ENCODE measurements at regions not wholly inside any gene's neighbourhood (a gene's known extent, or its start where the extent isn't known, plus 50 kb on each side); places are given as distances from the start of the nearest gene placed in this dataset.

DNA sequence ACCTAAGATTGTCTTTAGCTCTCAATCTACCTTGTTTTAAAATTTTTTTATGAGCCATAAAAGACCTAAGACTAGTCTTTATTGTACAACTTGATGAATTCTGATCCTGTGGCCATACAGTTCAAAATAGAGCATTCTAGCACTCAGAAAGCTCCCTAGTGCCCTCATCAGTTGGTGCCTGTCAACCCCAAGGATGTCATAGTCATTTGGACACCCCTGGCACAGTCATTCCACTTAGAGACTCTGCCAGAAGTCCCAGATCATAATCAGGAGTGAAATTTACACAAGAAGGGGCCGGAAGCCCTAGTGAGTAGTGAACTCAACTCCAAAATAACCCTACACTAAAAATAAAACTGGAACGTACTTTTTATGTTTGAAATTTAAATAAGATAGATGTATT is 80.0 kb upstream of the INSIG1 start:
- H3K4me1 ChIP-seq, result no peaks in the 10 kb centered on the region
- H3K4me3 ChIP-seq, result no peak overlapping the region
- TF ChIP-seq, protein P1, sequence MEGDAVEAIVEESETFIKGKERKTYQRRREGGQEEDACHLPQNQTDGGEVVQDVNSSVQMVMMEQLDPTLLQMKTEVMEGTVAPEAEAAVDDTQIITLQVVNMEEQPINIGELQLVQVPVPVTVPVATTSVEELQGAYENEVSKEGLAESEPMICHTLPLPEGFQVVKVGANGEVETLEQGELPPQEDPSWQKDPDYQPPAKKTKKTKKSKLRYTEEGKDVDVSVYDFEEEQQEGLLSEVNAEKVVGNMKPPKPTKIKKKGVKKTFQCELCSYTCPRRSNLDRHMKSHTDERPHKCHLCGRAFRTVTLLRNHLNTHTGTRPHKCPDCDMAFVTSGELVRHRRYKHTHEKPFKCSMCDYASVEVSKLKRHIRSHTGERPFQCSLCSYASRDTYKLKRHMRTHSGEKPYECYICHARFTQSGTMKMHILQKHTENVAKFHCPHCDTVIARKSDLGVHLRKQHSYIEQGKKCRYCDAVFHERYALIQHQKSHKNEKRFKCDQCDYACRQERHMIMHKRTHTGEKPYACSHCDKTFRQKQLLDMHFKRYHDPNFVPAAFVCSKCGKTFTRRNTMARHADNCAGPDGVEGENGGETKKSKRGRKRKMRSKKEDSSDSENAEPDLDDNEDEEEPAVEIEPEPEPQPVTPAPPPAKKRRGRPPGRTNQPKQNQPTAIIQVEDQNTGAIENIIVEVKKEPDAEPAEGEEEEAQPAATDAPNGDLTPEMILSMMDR (IDR thresholded peaks at IDR 0.05), result no peak
- H3K27me3 ChIP-seq, result no peaks in the 10 kb centered on the region
- no peak for DNase-seq (ENCODE audit: low spot score)
- no peak overlapping the region for H3K27ac ChIP-seq
- no peaks in the 10 kb centered on the region for H3K36me3 ChIP-seq
- H3K9me3 ChIP-seq, result no peaks in the 10 kb centered on the region

DNA sequence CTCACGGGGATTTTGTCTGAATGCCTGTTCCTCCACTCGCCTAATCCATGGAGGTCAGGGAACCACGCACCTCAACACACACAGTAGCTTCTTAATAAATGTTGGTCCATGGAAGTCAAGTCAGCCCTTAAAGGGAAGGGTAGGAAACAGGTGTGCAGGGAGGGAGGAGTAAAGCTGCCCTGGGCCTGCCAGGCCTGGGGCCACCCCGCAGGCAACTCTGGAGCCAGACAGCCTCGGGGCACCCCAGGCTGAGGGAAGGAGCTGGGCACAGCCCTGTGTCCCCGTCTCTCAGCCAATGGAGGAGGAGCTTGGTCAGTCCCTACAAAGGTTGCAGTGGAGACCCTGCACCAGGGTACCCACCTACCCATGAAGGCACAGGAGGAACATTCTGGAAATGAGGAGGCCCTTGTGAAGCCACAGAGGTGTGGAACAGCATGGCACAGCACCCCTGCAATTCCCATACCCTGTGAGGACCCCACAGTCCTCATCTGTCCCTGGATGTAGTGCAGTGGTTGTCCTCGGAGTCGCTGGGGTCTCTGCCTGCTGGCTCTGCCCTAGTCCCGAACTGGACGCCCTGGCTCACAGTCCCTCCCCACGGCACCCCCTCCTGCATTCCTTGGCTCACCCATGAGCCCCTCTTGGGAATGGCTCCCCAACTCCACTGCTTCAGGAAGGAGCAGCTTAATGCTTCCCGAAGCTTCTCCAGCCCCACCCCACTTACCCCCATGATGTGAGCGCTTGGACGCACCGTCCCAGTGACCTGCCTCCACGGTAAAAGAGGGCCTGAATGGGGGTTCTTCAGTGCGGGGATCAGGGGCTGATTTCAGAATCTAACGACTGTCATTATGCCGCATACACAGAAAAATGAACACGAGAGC is 79.2 kb upstream of the INSIG1 start:
- DNase-seq (ENCODE audit: low spot score), result no peak
- Histone ChIP-seq H3K36me3 (no peaks in the 10 kb centered on the region), H3K9me3 (no peaks in the 10 kb centered on the region), H3K27me3 (no peaks in the 10 kb centered on the region), H3K4me1 (no peaks in the 10 kb centered on the region), H3K27ac (no peak overlapping the region), H3K4me3 (no peak overlapping the region)
- TF ChIP-seq, protein P1 (IDR thresholded peaks at IDR 0.05), result no peak

DNA sequence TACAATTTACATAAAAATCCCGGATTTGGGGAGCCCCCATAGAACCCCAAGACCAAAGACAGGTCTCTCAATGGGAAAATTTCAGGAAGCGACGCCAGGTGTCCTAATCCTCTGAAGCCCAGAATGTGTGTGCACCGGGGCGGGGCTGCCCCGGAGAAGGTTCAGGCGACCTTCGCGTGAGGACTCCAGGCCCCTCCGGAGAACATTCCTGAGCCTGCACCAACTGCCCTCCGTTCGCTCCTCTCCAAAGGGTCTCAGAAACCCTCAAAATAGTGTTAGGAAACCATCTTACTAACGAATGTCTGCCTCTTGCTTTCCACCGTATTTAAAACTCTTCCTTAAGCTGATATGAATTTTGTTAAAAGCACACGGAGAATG is 78.5 kb upstream of the INSIG1 start:
- Histone ChIP-seq H3K27ac (no peak overlapping the region), H3K9me3 (no peaks in the 10 kb centered on the region), H3K4me3 (no peak overlapping the region), H3K36me3 (no peaks in the 10 kb centered on the region), H3K27me3 (no peaks in the 10 kb centered on the region), H3K4me1 (no peaks in the 10 kb centered on the region)
- no peak for DNase-seq (ENCODE audit: low spot score)
- TF ChIP-seq, protein P1 (IDR thresholded peaks at IDR 0.05), result no peak

DNA sequence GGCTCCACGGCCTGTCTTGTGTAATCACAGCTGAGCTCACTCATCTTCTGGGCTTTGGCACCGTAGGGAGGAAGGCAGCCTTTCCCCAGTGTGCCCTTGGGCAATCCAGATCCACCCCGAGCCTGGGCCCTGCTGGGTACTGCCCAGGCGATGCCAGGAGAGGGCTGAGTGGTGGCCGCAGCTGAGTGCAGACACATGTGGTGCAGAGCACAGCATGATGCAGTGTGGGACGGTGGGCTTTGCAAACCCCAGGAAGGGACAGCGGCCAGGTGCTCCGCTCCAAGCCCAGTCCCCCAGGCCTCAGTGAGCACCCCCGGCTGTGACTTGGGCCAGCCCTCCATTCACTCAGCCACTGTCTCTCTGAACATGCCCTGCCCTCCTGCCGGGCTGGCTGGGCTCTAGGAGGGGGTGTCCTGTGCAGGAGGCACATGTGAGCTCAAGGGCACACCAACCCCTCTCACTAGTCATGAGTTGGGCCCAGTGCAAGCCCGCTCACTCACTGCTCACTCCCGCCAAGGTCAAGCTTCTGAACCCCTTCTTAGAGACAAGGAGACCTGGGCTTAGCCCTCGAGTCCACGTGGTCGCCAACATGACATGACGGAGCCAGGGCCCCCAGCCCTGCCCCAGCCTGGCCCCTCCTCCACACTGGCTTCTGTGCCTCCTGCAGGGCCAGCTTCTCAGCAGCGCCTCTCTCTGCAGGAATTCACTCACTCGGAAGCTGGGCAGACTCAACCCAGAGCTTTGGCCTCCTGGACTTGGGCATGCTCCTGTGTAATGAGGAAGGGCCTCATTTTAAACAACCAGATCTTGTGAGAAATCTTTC is 77.5 kb upstream of the INSIG1 start:
- Histone ChIP-seq H3K36me3 (no peaks in the 10 kb centered on the region), H3K27ac (no peak overlapping the region), H3K27me3 (no peaks in the 10 kb centered on the region), H3K9me3 (no peaks in the 10 kb centered on the region), H3K4me1 (no peaks in the 10 kb centered on the region), H3K4me3 (no peak overlapping the region)
- TF ChIP-seq, protein P1 (IDR thresholded peaks at IDR 0.05), result no peak
- no peak for DNase-seq (ENCODE audit: low spot score)

DNA sequence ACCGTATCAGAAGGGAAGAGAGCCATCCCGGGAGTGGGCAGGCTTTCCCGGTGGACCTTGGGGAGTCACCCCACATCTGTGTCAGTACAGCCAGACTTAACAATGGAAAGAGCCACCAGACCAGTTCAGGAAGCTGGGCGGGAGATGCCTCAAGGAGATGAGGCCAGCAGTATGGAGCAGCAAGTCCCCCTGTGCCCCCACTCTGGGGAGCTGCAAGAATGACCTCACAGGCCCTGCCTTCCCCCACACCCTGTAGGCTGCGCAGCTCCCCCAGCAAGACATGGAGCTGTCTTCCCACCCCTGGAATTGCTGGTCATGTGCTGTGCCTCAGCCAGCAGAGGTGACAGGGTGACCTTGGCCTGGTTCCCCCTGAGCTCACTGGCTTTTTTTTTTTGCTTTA is 76.8 kb upstream of the INSIG1 start:
- Histone ChIP-seq H3K4me3 (no peak overlapping the region), H3K36me3 (no peaks in the 10 kb centered on the region), H3K4me1 (no peaks in the 10 kb centered on the region), H3K27me3 (no peaks in the 10 kb centered on the region), H3K9me3 (no peaks in the 10 kb centered on the region), H3K27ac (no peak overlapping the region)
- TF ChIP-seq, protein P1 (IDR thresholded peaks at IDR 0.05), result no peak
- no peak for DNase-seq (ENCODE audit: low spot score)
